Progenitor cell of endocrine pancreas (in vitro differentiated cells): ENCODE measurements at regions not wholly inside any gene's neighbourhood (a gene's known extent, or its start where the extent isn't known, plus 50 kb on each side); places are given as distances from the start of the nearest gene placed in this dataset.
"Not testable (repeated sequence)": the region's sequence is repeated elsewhere in the genome, so short reads cannot be mapped to it uniquely, and the experiment has no call there.

ENCODE experiments used
- DNase-seq: peaks from one replicate; pipeline ENCODE4 v3.0.0; 2021; ENCODE audit warnings: low spot score; ENCODE audit not compliant: unreplicated experiment
- H3K27ac Mint-ChIP-seq: 2 replicates; pipeline ENCODE4 v1.8.0; 2021; ENCODE audit warnings: mild to moderate bottlenecking, moderate library complexity, mixed read lengths
- H3K27me3 Mint-ChIP-seq: 2 replicates; pipeline ENCODE4 v1.8.0; 2021; ENCODE audit warnings: mixed read lengths
- H3K36me3 Mint-ChIP-seq: 2 replicates; pipeline ENCODE4 v1.8.0; 2022; ENCODE audit warnings: mixed read lengths; ENCODE audit not compliant: insufficient read depth
- H3K4me1 Mint-ChIP-seq: 2 replicates; pipeline ENCODE4 v1.8.0; 2021; ENCODE audit warnings: low read depth, mixed read lengths
- H3K4me3 Mint-ChIP-seq: 2 replicates; pipeline ENCODE4 v1.8.0; 2021; ENCODE audit warnings: low read depth, mild to moderate bottlenecking, moderate library complexity, mixed read lengths
- H3K9me3 Mint-ChIP-seq: 2 replicates; pipeline ENCODE4 v1.8.0; 2021; ENCODE audit warnings: low read depth, mixed read lengths
- CTCF ChIP-seq: fragments of 200-600 bp; sonication (generic); IDR thresholded peaks from one replicate; pipeline ENCODE4 v1.5.0; 2021; ENCODE audit warnings: antibody characterized with exemption, mild to moderate bottlenecking; ENCODE audit not compliant: unreplicated experiment

GRCh38 chr13:33353210-33353609, 67.7 kb upstream of the STARD13 start:
- no peak for DNase-seq
- TF ChIP-seq CTCF = no peak
- H3K27ac Mint-ChIP-seq = no peak overlapping the region
- no peaks in the 10 kb centered on the region for H3K36me3 Mint-ChIP-seq
- H3K27me3 Mint-ChIP-seq = peaks cover 60% of the 10 kb centered on the region
- H3K4me3 Mint-ChIP-seq = no peak overlapping the region
- no peaks in the 10 kb centered on the region for H3K9me3 Mint-ChIP-seq
- H3K4me1 Mint-ChIP-seq = peaks cover 5% of the 10 kb centered on the region

GRCh38 chr13:33353646-33354045, 68.1 kb upstream of the STARD13 start:
- Mint-ChIP-seq H3K27ac (no peak overlapping the region), H3K27me3 (peaks cover 56% of the 10 kb centered on the region), H3K9me3 (peaks cover 2% of the 10 kb centered on the region), H3K4me3 (no peak overlapping the region), H3K36me3 (no peaks in the 10 kb centered on the region), H3K4me1 (peaks cover 5% of the 10 kb centered on the region)
- TF ChIP-seq CTCF = no peak
- no peak for DNase-seq

- Mint-ChIP-seq H3K27ac (no peak overlapping the region), H3K27me3 (peaks cover 42% of the 10 kb centered on the region), H3K4me1 (peaks cover 5% of the 10 kb centered on the region), H3K9me3 (peaks cover 2% of the 10 kb centered on the region), H3K36me3 (no peaks in the 10 kb centered on the region), H3K4me3 (no peak overlapping the region)
- DNase-seq = no peak
- no peak for TF ChIP-seq CTCF
Observed at GRCh38 chr13:33355201-33355895, 69.8 kb upstream of the STARD13 start.

GRCh38 chr13:33358076-33358475, 72.5 kb upstream of the STARD13 start:
- DNase-seq, H3K9me3 Mint-ChIP-seq, H3K4me3 Mint-ChIP-seq, H3K27ac Mint-ChIP-seq, H3K36me3 Mint-ChIP-seq, H3K4me1 Mint-ChIP-seq: not testable (repeated sequence)
- H3K27me3 Mint-ChIP-seq = peaks cover 16% of the 10 kb centered on the region

- no peak for TF ChIP-seq CTCF
- Mint-ChIP-seq H3K36me3 (peaks cover 1% of the 10 kb centered on the region), H3K4me3 (no peak overlapping the region), H3K4me1 (peaks cover 30% of the 10 kb centered on the region), H3K27ac (no peak overlapping the region), H3K9me3 (peaks cover 9% of the 10 kb centered on the region), H3K27me3 (no peaks in the 10 kb centered on the region)
- DNase-seq = no peak
Observed at GRCh38 chr13:33362986-33363727, 77.6 kb upstream of the STARD13 start.
